ENCODE measurements at regions not wholly inside any gene's neighbourhood (a gene's known extent, or its start where the extent isn't known, plus 50 kb on each side); places are given as distances from the start of the nearest gene placed in this dataset.

GRCh38 chr14:58731465-58732293, 93.9 kb downstream of the DACT1 start (continued):
- TF ChIP-seq, protein P1, sequence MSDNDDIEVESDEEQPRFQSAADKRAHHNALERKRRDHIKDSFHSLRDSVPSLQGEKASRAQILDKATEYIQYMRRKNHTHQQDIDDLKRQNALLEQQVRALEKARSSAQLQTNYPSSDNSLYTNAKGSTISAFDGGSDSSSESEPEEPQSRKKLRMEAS (IDR thresholded peaks at IDR 0.05; ENCODE audit: low read depth): peak; percentile 14; the same call in 1 of the 2 replicates
- TF ChIP-seq MEF2A (IDR thresholded peaks at IDR 0.05; ENCODE audit: borderline replicate concordance, low read depth) (peak; percentile 100), USF1 (IDR thresholded peaks at IDR 0.05; ENCODE audit: borderline replicate concordance, low read depth) (no peak), REST (IDR thresholded peaks at IDR 0.05; ENCODE audit: low read depth, low read length) (peak; percentile 43; the same call in 1 of the 2 replicates), RXRA (IDR thresholded peaks at IDR 0.05; ENCODE audit: borderline replicate concordance, low read depth) (peak; percentile 99), ELF1 (IDR thresholded peaks at IDR 0.05) (0 out of 2 replicates have a peak, but pooled peaks have one; percentile 32), RCOR1 (IDR thresholded peaks at IDR 0.05; ENCODE audit: low read length) (no peak), YY1 (IDR thresholded peaks at IDR 0.05; ENCODE audit: low read depth) (no peak), TAF1 (IDR thresholded peaks at IDR 0.05; ENCODE audit: borderline replicate concordance, low read depth, low read length) (no peak), MXI1 (IDR thresholded peaks at IDR 0.05; ENCODE audit: low read depth, low read length) (no peak), EP300 (IDR thresholded peaks at IDR 0.05; ENCODE audit: borderline replicate concordance in 1 of 2, low read depth in 1 of 2, low read length in 1 of 2) (peak; percentile 52 to 98; a peak in 3 of 4 replicates), FOXJ3 (CRISPR knock-in tag; IDR thresholded peaks at IDR 0.05) (no peak), ZBTB33 (IDR thresholded peaks at IDR 0.05; ENCODE audit: borderline replicate concordance, low read depth) (peak; percentile 82; the same call in 1 of the 2 replicates)
